ENCODE measurements at regions not wholly inside any gene's neighbourhood (a gene's known extent, or its start where the extent isn't known, plus 50 kb on each side); places are given as distances from the start of the nearest gene placed in this dataset.

DNA sequence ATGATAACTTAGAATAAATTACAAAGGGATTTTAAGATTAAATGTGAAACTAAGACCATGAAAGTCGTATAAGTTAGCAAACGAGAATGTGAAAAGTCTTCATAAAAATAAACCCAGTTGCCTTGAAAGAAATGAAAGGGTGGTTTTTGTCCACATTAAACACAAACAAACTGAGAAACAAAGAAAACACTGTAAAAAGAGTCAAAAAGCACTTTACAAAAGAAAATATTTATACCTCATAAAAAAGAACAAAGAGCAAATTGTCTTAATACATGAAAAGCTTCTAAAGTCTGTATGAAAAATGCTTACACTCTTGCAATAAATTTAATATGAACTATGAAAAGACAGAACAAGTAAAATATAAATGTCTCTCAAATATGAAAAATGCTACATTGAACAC lies 865.9 kb upstream of the CADM2 start (continued):
- TF ChIP-seq ZNF407 (IDR thresholded peaks at IDR 0.05; ENCODE audit: low read depth) (no peak), HDAC1 (IDR thresholded peaks at IDR 0.05) (no peak), ZNF740 (CRISPR knock-in tag; IDR thresholded peaks at IDR 0.05) (no peak), ZNF740 (tag; IDR thresholded peaks at IDR 0.05) (no peak), ATF1 (CRISPR knock-in tag; IDR thresholded peaks at IDR 0.05) (no peak), ATF1 (tag; IDR thresholded peaks at IDR 0.05) (no peak), MIER1 (IDR thresholded peaks at IDR 0.05; ENCODE audit: low read depth) (no peak), MAFF (IDR thresholded peaks at IDR 0.05; ENCODE audit: low read length) (no peak)
- TF ChIP-seq, protein P1, sequence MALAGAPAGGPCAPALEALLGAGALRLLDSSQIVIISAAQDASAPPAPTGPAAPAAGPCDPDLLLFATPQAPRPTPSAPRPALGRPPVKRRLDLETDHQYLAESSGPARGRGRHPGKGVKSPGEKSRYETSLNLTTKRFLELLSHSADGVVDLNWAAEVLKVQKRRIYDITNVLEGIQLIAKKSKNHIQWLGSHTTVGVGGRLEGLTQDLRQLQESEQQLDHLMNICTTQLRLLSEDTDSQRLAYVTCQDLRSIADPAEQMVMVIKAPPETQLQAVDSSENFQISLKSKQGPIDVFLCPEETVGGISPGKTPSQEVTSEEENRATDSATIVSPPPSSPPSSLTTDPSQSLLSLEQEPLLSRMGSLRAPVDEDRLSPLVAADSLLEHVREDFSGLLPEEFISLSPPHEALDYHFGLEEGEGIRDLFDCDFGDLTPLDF (CRISPR knock-in tag; IDR thresholded peaks at IDR 0.05), result no peak

Data from K562 (cell line).